ENCODE measurements at regions not wholly inside any gene's neighbourhood (a gene's known extent, or its start where the extent isn't known, plus 50 kb on each side); places are given as distances from the start of the nearest gene placed in this dataset.

- TF ChIP-seq CTCF (IDR thresholded peaks at IDR 0.05; ENCODE audit: insufficient read depth, low read depth, low read length) (no peak), EZH2 (IDR thresholded peaks at IDR 0.05; ENCODE audit: insufficient read depth, low read length) (no peak)
These were observed 67.9 kb upstream of the LIN7A start for GRCh38 chr12:81005606-81006005.

All from astrocyte (in vitro differentiated cells and primary cell).